ENCODE measurements at regions not wholly inside any gene's neighbourhood (a gene's known extent, or its start where the extent isn't known, plus 50 kb on each side); places are given as distances from the start of the nearest gene placed in this dataset.

DNA sequence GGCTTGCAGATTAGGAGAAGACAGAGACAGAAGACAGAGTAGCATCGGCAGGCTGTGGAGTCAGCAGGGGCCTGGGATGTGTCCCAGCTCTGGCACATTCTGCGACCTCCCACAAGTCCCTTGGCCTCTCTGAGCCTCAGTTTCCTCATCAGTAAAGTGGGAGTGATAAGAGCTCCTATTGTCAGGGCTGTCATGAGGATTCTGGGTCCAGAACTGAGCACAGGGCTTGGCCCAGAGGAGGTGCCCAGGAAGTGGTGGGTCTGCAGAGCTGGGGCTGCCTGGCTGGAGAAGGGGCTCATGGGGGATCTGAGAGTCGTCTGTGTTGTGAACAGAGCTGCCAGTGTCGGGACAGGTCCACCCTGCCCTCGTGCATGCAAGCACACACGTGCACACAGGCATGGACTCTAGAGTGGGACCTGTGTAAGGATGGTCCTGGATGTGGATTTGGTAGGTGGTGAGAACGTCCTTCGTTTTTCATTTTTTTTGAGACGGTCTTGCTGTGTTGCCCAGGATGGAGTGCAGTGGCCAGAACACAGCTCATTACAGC, 262.9 kb downstream of the PTPRU start:
- Mint-ChIP-seq H3K9me3 (peaks cover 12 to 16% of the 10 kb centered on the region in 2 donors), H3K4me3 (no peak overlapping the region), H3K27me3 (peaks cover 38 to 55% of the 10 kb centered on the region in 2 donors), H3K4me1 (no peaks in the 10 kb centered on the region), H3K27ac (no peak overlapping the region), H3K36me3 (peaks cover 0 to 6% of the 10 kb centered on the region in 2 donors)
- peak in 1 of 2 donors; percentile 10 for ATAC-seq (replicated peaks)
- DNase-seq: no peak

GRCh38 chr1:29498126-29499103, 262.1 kb downstream of the PTPRU start:
- peaks cover 12 to 16% of the 10 kb centered on the region in 2 donors for H3K9me3 Mint-ChIP-seq
- no peaks in the 10 kb centered on the region for H3K4me1 Mint-ChIP-seq
- peaks cover 0 to 6% of the 10 kb centered on the region in 2 donors for H3K36me3 Mint-ChIP-seq
- no peak overlapping the region for H3K27ac Mint-ChIP-seq
- DNase-seq (no peak), ATAC-seq (replicated peaks) (no peak)
- no peak overlapping the region for H3K4me3 Mint-ChIP-seq
- H3K27me3 Mint-ChIP-seq: peaks cover 38 to 49% of the 10 kb centered on the region in 2 donors

DNA sequence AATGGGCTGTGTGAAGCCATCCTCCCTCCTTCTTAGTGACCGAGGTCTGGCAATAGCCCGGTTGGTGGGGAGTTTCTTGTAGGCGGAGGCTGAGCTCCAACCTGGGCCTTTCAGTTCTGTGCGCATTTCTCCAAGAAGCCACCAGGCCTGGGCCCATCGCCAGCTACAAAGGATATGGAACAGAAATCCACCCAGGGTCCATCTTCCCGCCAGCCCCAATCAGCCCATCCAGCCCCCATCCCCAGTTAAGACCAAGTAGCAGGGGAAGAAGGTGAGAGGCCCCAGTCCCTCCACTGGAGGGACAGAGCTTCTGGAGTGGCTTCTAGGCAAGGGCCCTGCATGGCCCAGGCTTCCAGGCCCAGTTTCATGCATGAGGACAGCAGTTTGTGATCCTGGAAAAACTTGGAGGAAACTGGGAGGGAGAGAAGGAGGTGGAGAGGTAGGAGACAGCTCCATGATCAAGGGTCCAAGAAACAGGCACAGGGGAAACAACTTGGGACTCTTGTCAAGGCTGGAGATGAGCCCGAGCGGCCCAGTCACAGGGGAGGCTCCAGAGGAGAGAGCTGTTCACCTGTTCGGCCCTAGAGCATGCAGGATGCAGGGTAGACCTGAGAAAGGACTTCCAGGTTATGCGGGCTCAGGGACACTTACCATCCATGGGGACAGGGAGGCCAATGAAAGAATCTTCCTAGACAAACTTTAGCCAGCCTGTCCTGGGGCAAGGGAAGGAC, 261.2 kb downstream of the PTPRU start:
- Mint-ChIP-seq H3K27me3 (peaks cover 37 to 42% of the 10 kb centered on the region in 2 donors), H3K27ac (no peak overlapping the region), H3K36me3 (peaks cover 0 to 6% of the 10 kb centered on the region in 2 donors), H3K9me3 (peaks cover 12 to 16% of the 10 kb centered on the region in 2 donors), H3K4me3 (no peak overlapping the region), H3K4me1 (no peaks in the 10 kb centered on the region)
- DNase-seq (no peak), ATAC-seq (replicated peaks) (no peak)

GRCh38 chr1:29496701-29497100, 260.4 kb downstream of the PTPRU start:
- no peak for DNase-seq
- Mint-ChIP-seq H3K4me1 (no peaks in the 10 kb centered on the region), H3K4me3 (no peak overlapping the region), H3K27ac (no peak overlapping the region), H3K36me3 (peaks cover 0 to 6% of the 10 kb centered on the region in 2 donors), H3K27me3 (peaks cover 37 to 42% of the 10 kb centered on the region in 2 donors), H3K9me3 (peaks cover 12 to 16% of the 10 kb centered on the region in 2 donors)
- no peak for ATAC-seq (replicated peaks)

DNA sequence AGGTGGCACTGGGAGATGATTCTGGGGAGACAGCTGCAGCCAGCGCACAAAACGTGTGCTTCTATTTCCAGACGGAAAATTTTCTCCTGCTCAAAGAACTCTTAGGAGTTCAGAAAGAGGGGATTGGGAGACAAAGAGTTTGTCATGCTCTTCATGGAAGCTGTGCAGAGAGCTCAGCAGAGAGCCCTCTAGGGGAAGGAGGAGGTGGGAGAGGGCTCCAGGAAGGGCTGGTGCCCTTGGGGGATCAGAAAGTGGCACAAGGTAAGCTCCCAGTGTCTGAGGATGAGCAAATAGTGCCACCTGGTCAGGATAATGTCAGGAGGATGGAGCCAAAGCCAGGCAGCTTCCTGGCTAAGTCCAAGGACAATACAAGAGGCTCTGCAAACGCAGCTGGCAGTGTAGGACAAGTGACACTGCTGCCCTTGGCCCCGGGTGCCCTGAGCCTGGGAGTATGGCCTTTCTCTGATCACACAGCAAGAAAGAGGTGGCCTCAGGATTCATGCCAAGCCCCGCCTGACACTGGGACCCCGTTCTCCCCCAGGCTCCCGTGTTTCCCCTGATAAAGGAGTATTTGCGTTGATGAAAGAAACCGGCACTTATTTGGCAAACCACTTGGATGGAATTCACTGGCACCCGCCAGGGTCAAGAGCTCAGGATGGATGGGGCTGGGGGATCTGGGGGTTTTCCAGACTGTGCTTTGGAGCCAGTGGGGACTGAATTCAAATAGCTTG, 254.0 kb downstream of the PTPRU start:
- Mint-ChIP-seq H3K36me3 (no peaks in the 10 kb centered on the region), H3K4me3 (no peak overlapping the region), H3K27me3 (peaks cover 6 to 17% of the 10 kb centered on the region in 2 donors), H3K4me1 (no peaks in the 10 kb centered on the region), H3K27ac (no peak overlapping the region), H3K9me3 (peaks cover 3 to 7% of the 10 kb centered on the region in 2 donors)
- ATAC-seq (replicated peaks) (no peak), DNase-seq (no peak)

DNA sequence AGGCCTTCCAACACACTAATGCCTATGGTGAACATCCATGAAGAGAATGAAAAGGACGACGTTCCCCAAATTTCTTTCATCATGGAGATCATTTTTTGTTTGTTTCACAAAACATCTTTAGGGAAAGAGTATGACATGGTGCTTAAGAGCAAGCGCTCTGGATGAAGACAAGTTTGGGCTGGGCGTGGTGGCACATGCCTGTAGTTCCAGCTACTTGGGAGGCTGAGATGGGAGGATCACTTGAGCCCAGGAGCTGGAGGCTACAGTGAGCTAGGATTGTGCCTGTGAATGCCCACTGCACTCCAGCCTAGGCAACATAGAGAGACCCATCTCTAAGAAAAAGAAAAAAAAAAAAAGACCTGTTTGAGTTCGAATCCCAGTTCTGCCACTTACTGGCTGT, 253.1 kb downstream of the PTPRU start:
- Mint-ChIP-seq H3K27ac (no peak overlapping the region), H3K4me3 (no peak overlapping the region), H3K36me3 (no peaks in the 10 kb centered on the region), H3K4me1 (no peaks in the 10 kb centered on the region), H3K27me3 (peaks cover 6 to 17% of the 10 kb centered on the region in 2 donors), H3K9me3 (peaks cover 2% of the 10 kb centered on the region in 2 donors)
- DNase-seq (no peak), ATAC-seq (replicated peaks) (no peak)

- no peak overlapping the region for H3K4me3 Mint-ChIP-seq
- H3K4me1 Mint-ChIP-seq: no peaks in the 10 kb centered on the region
- no peak overlapping the region for H3K27ac Mint-ChIP-seq
- ATAC-seq (replicated peaks) (no peak), DNase-seq (no peak)
- H3K9me3 Mint-ChIP-seq: no peaks in the 10 kb centered on the region
- H3K27me3 Mint-ChIP-seq: peaks cover 6 to 17% of the 10 kb centered on the region in 2 donors
- no peaks in the 10 kb centered on the region for H3K36me3 Mint-ChIP-seq
Measured at GRCh38 chr1:29488794-29489311, 252.5 kb downstream of the PTPRU start.

- Mint-ChIP-seq H3K36me3 (no peaks in the 10 kb centered on the region), H3K4me3 (no peak overlapping the region), H3K4me1 (no peaks in the 10 kb centered on the region), H3K9me3 (no peaks in the 10 kb centered on the region), H3K27me3 (peaks cover 6 to 14% of the 10 kb centered on the region in 2 donors), H3K27ac (no peak overlapping the region)
- no peak for DNase-seq
- no peak for ATAC-seq (replicated peaks)
Measured at GRCh38 chr1:29488086-29488793, 251.9 kb downstream of the PTPRU start.

GRCh38 chr1:29487291-29487690, 251.0 kb downstream of the PTPRU start:
- peaks cover 7 to 15% of the 10 kb centered on the region in 2 donors for H3K27me3 Mint-ChIP-seq
- ATAC-seq (replicated peaks) (no peak), DNase-seq (no peak)
- no peaks in the 10 kb centered on the region for H3K9me3 Mint-ChIP-seq
- H3K36me3 Mint-ChIP-seq: no peaks in the 10 kb centered on the region
- no peak overlapping the region for H3K27ac Mint-ChIP-seq
- no peaks in the 10 kb centered on the region for H3K4me1 Mint-ChIP-seq
- H3K4me3 Mint-ChIP-seq: no peak overlapping the region

GRCh38 chr1:29485096-29485925, 249.0 kb downstream of the PTPRU start:
- DNase-seq: no peak
- Mint-ChIP-seq H3K9me3 (peaks cover 0 to 3% of the 10 kb centered on the region in 2 donors), H3K36me3 (no peaks in the 10 kb centered on the region), H3K27me3 (peaks cover 12 to 15% of the 10 kb centered on the region in 2 donors), H3K4me1 (no peaks in the 10 kb centered on the region), H3K27ac (no peak overlapping the region), H3K4me3 (no peak overlapping the region)
- no peak for ATAC-seq (replicated peaks)

GRCh38 chr1:29482991-29483390, 246.7 kb downstream of the PTPRU start:
- no peak for ATAC-seq (replicated peaks)
- Mint-ChIP-seq H3K27me3 (peaks cover 14 to 15% of the 10 kb centered on the region in 2 donors), H3K9me3 (peaks cover 0 to 3% of the 10 kb centered on the region in 2 donors), H3K27ac (no peak overlapping the region), H3K36me3 (no peaks in the 10 kb centered on the region), H3K4me1 (no peaks in the 10 kb centered on the region), H3K4me3 (no peak overlapping the region)
- no peak for DNase-seq

GRCh38 chr1:29482064-29482463, 245.7 kb downstream of the PTPRU start:
- Mint-ChIP-seq H3K4me1 (no peaks in the 10 kb centered on the region), H3K27me3 (peaks cover 14 to 17% of the 10 kb centered on the region in 2 donors), H3K27ac (no peak overlapping the region), H3K4me3 (no peak overlapping the region), H3K36me3 (no peaks in the 10 kb centered on the region), H3K9me3 (peaks cover 0 to 3% of the 10 kb centered on the region in 2 donors)
- DNase-seq (no peak), ATAC-seq (replicated peaks) (no peak)
